Psoas muscle (tissue), 7 donors: ENCODE measurements at regions not wholly inside any gene's neighbourhood (a gene's known extent, or its start where the extent isn't known, plus 50 kb on each side); places are given as distances from the start of the nearest gene placed in this dataset.
"Not testable (repeated sequence)": the region's sequence is repeated elsewhere in the genome, so short reads cannot be mapped to it uniquely, and the experiment has no call there.

Experiments
- ATAC-seq, 4 donors: fragments of 200-7000 bp; cut with Tn5 transposase; one replicate each; pipeline ENCODE4 v1.9.1; 2020; ENCODE audit warnings: moderate library complexity in 3 of 4, mild to moderate bottlenecking in 2 of 4
- DNase-seq, 2 donors: peaks; one replicate each; pipeline ENCODE4 v3.0.0-alpha.2; 2020
- H3K27ac ChIP-seq: fragments of 200-600 bp; one replicate; pipeline ENCODE4 v1.8.0; 2022
- H3K27me3 ChIP-seq, 3 donors: fragments of 200-600 bp in 1 of 3; one replicate each; pipeline versions ENCODE4 v1.6.1 to v1.8.0; 2013 to 2022; ENCODE audit warnings: low read length in 2 of 3, mild to moderate bottlenecking in 2 of 3, moderate library complexity in 1 of 3; ENCODE audit not compliant: insufficient read depth in 3 of 3
- H3K36me3 ChIP-seq, 2 donors: fragments of 200-600 bp in 1 of 2; one replicate each; pipeline versions ENCODE4 v1.6.1 to v1.8.0; 2013 to 2022; ENCODE audit warnings: low read depth in 1 of 2, mild to moderate bottlenecking in 1 of 2, moderate library complexity in 1 of 2; ENCODE audit not compliant: insufficient read depth in 1 of 2
- H3K4me1 ChIP-seq: fragments of 200-600 bp; one replicate; pipeline ENCODE4 v1.8.0; 2022
- H3K4me3 ChIP-seq: fragments of 200-600 bp; one replicate; pipeline ENCODE4 v1.8.0; 2022; ENCODE audit warnings: mild to moderate bottlenecking
- H3K9me3 ChIP-seq: fragments of 200-600 bp; one replicate; pipeline ENCODE4 v1.8.0; 2022
- WGBS, 3 donors: extraction: QIAGEN DNeasy Blood & Tissue Kit; methylation state at CpG; one replicate each; pipeline versions ENCODE4 v1.1.6 to v1.1.7; 2013; 5-methylcytosine and 5-hydroxymethylcytosine counted together
- intact Hi-C, 2 donors: fragments of 100-400 bp; cut with DNase I; formaldehyde crosslinking; loops; one replicate each; pipeline versions ENCODE4 v1.11.0 to v1.14.2; 2022
- TF ChIP-seq, protein P1 (sequence below): fragments of 200-600 bp; IDR thresholded peaks from one replicate; pipeline ENCODE4 v1.8.0; 2022; ENCODE audit warnings: antibody characterized with exemption
- donor health status: healthy with polysubstance abuse.
- donor health status: DM: no; HTN: no; CAD: no; lungs with moderate emphysema.
- donor health status: Bipolar disorder and iron deficiency.
- donor health status: healthy.
- donor health status: DM: yes; HTN: yes; CAD: no.
- donor health status: DM: no; HTN: no; CAD: no.
- donor health status: DM: yes; HTN: yes; CAD: no.

DNA sequence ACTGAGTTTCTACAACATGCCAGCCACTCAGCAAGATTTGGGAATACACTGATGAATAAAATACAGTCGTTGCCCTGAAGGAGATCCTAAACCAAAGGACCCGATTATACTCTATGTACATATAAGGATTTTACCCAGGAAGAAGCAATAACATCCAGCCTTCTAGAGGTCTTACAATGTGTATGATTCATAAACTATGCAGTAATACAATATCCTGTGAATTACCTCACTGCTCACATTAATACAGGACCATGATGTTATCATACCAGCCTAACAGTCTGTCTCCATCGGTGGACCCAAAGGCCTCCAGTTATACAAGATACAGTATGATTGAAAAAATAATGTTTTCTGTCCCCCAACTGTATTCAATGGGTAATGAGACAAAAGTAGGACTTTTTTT, 310.5 kb upstream of the TRPM3 start:
- ATAC-seq, result no peak
- Histone ChIP-seq H3K4me1 (no peaks in the 10 kb centered on the region), H3K9me3 (no peaks in the 10 kb centered on the region), H3K36me3 (no peaks in the 10 kb centered on the region), H3K27me3 (no peaks in the 10 kb centered on the region), H3K27ac (no peak overlapping the region), H3K4me3 (no peak overlapping the region)
- WGBS, 3 donors, result 82 to 90% (median 86%) methylated on average over 3 of the region's 3 CpGs
- intact Hi-C loops, result no loop called here
- no peak for DNase-seq
- TF ChIP-seq, protein P1, sequence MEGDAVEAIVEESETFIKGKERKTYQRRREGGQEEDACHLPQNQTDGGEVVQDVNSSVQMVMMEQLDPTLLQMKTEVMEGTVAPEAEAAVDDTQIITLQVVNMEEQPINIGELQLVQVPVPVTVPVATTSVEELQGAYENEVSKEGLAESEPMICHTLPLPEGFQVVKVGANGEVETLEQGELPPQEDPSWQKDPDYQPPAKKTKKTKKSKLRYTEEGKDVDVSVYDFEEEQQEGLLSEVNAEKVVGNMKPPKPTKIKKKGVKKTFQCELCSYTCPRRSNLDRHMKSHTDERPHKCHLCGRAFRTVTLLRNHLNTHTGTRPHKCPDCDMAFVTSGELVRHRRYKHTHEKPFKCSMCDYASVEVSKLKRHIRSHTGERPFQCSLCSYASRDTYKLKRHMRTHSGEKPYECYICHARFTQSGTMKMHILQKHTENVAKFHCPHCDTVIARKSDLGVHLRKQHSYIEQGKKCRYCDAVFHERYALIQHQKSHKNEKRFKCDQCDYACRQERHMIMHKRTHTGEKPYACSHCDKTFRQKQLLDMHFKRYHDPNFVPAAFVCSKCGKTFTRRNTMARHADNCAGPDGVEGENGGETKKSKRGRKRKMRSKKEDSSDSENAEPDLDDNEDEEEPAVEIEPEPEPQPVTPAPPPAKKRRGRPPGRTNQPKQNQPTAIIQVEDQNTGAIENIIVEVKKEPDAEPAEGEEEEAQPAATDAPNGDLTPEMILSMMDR, result no peak

DNA sequence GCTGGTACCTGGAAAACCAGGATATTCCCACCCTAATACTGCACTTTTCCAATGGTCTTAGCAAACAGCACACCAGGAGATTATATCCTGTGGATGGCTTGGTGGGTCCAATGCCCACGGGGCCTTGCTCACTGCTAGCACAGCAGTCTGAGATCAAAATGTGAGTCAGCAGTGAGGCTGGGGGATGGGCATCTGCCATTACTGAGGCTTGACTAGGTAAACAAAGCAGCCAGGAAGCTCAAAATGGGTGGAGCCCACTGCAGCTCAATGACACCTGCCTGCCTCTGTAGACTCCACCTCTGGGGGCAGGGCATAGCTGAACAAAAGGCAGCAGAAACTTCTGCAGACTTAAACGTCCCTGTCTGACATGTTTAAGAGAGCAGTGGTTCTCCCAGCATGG, 285.9 kb upstream of the TRPM3 start:
- WGBS, 3 donors, result 52 to 62% (median 62%) methylated on average over 2 of the region's 2 CpGs
- intact Hi-C loops, H3K36me3 ChIP-seq, H3K27me3 ChIP-seq, H3K9me3 ChIP-seq, H3K27ac ChIP-seq, DNase-seq, H3K4me3 ChIP-seq, H3K4me1 ChIP-seq, ATAC-seq: not testable (repeated sequence)

DNA sequence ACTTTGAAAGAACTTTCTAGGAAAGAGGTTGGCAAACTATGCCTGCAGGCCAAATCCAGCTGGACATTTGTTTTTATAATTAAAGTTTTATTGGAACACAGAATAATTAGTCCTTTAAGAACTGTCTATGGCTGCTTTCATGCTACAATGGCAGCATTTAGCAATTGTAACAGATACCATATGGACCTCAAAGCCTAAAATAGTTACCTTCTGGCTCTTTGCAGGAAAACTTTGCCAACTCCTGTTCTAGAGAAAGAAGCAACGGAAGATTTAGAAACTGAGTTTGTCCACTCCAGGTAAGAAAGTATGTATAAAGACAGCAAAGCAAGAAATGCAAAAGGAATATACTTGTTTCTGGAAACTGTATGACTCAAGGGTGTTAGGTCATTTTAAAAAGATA, 281.7 kb upstream of the TRPM3 start:
- no peak for DNase-seq
- Histone ChIP-seq H3K27me3 (no peaks in the 10 kb centered on the region), H3K36me3 (no peaks in the 10 kb centered on the region), H3K4me1 (no peaks in the 10 kb centered on the region), H3K4me3 (no peak overlapping the region), H3K9me3 (no peaks in the 10 kb centered on the region), H3K27ac (no peak overlapping the region)
- 73 to 94% (median 83%) methylated on average over 1 of the region's 1 CpG for WGBS, 3 donors
- no peak for ATAC-seq
- intact Hi-C loops, result no loop called here
- TF ChIP-seq, protein P1, result no peak

DNA sequence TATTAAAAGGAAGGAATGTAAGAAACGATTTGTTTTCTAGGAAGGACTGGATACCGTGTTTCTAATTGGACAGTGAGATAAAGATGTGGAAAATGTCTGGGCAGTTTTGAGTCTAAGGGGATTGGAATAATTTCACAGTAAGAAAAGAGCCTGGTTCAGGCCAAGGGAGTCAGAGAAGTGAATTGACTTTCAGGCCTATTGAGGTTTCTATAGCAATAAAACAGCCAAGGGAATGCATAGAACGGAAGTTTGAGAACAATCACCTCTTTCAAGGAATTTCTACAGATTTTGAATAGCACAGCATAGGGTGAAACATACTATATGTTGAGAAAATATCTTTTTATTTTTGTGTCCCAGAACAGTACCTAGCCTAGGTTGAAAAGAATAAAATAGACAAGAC, 271.6 kb upstream of the TRPM3 start:
- Histone ChIP-seq H3K4me3 (no peak overlapping the region), H3K4me1 (no peaks in the 10 kb centered on the region), H3K9me3 (no peaks in the 10 kb centered on the region), H3K27me3 (no peaks in the 10 kb centered on the region), H3K36me3 (no peaks in the 10 kb centered on the region), H3K27ac (no peak overlapping the region)
- intact Hi-C loops, result no loop called here
- TF ChIP-seq, protein P1, result no peak
- ATAC-seq (no peak), DNase-seq (no peak)
- 45 to 66% (median 51%) methylated on average over 3 of the region's 3 CpGs for whole genome bisulfite sequencing, 3 donors

DNA sequence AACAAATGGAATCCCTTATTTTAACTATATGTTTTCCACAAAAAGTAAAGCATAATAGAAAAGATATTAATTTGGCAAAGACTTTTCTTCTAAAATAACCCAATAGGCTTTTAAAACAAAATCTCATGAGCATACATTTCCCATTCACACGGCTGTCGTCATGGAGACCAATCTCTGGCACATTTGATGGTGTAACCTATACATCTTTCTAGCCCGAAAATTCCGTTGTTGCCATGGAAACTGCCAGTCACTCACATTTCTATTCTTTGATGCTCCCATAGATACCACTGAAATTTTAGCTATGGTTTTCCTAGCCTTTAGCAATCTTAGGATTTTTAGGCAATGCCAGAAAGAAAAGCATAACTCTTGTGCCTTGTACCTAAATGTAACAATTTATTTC, 262.9 kb upstream of the TRPM3 start:
- no peak for DNase-seq
- no peaks in the 10 kb centered on the region for H3K36me3 ChIP-seq
- intact Hi-C loops, result no loop called here
- no peaks in the 10 kb centered on the region for H3K27me3 ChIP-seq
- TF ChIP-seq, protein P1, result no peak
- H3K9me3 ChIP-seq, result no peaks in the 10 kb centered on the region
- H3K4me1 ChIP-seq, result no peaks in the 10 kb centered on the region
- no peak for ATAC-seq
- no peak overlapping the region for H3K27ac ChIP-seq
- 61 to 64% (median 64%) methylated on average over 4 of the region's 4 CpGs for WGBS, 3 donors
- H3K4me3 ChIP-seq, result no peak overlapping the region
